Naive thymus-derived CD8-positive, alpha-beta T cell (primary cell): ENCODE measurements at regions not wholly inside any gene's neighbourhood (a gene's known extent, or its start where the extent isn't known, plus 50 kb on each side); places are given as distances from the start of the nearest gene placed in this dataset.

Experiments used
- ATAC-seq, 2 donors: fragments of 150-1000 bp; cut with Tn5 transposase in 1 of 2; sonication (Bioruptor Pico), chemical (Tn5 transposase) in 1 of 2; 1 replicate in 1 of 2; 2 replicates in 1 of 2; pipeline ENCODE4 v1.10.0; 2021; ENCODE audit warnings: mild to moderate bottlenecking in 2 of 2, moderate library complexity in 2 of 2
- POLR2A ChIA-PET: fragments of 350-600 bp; sonication (Branson Sonifier 250); formaldehyde crosslinking; loops from one replicate; lab custom pipeline; 2021; ENCODE audit warnings: antibody characterized with exemption; lab: Charles Lee
- DNase-seq, 10 donors: peaks; one replicate each; pipeline versions ENCODE4 v3.0.0 to v3.0.0-alpha.2; 2020 to 2022
- H3K27ac Mint-ChIP-seq, 10 donors: one replicate each; pipeline ENCODE4 v1.8.0; 2020 to 2022; ENCODE audit warnings: mild to moderate bottlenecking in 10 of 10, mixed read lengths in 10 of 10, moderate library complexity in 4 of 10, inconsistent platforms in 1 of 10
- H3K27me3 Mint-ChIP-seq, 5 donors: one replicate each; pipeline ENCODE4 v1.8.0; 2021 to 2022; ENCODE audit warnings: mixed read lengths in 5 of 5
- H3K36me3 Mint-ChIP-seq, 3 donors: one replicate each; pipeline ENCODE4 v1.8.0; 2020 to 2022; ENCODE audit warnings: mixed read lengths in 3 of 3, mild to moderate bottlenecking in 2 of 3, inconsistent platforms in 1 of 3
- H3K4me1 Mint-ChIP-seq, 4 donors: one replicate each; pipeline ENCODE4 v1.8.0; 2021 to 2022; ENCODE audit warnings: mixed read lengths in 4 of 4
- H3K4me3 Mint-ChIP-seq, 10 donors: one replicate each; pipeline ENCODE4 v1.8.0; 2020 to 2022; ENCODE audit warnings: mild to moderate bottlenecking in 10 of 10, mixed read lengths in 10 of 10, moderate library complexity in 6 of 10, inconsistent platforms in 1 of 10
- H3K9me3 Mint-ChIP-seq, 9 donors: one replicate each; pipeline ENCODE4 v1.8.0; 2020 to 2022; ENCODE audit warnings: mixed read lengths in 9 of 9, mild to moderate bottlenecking in 3 of 9, inconsistent platforms in 1 of 9, moderate library complexity in 1 of 9

GRCh38 chr2:41710944-41711343 lies 336.9 kb upstream of the PKDCC start:
- DNase-seq (no peak), ATAC-seq (no peak)
- no peak overlapping the region for H3K27ac Mint-ChIP-seq
- H3K9me3 Mint-ChIP-seq = no peaks in the 10 kb centered on the region
- H3K36me3 Mint-ChIP-seq = no peaks in the 10 kb centered on the region
- H3K4me1 Mint-ChIP-seq = peaks cover 0 to 5% (median 5%) of the 10 kb centered on the region in 4 donors
- no peak overlapping the region for H3K4me3 Mint-ChIP-seq
- H3K27me3 Mint-ChIP-seq = peaks cover 0 to 9% (median 3%) of the 10 kb centered on the region in 5 donors
- POLR2A ChIA-PET = no interaction called here

DNA sequence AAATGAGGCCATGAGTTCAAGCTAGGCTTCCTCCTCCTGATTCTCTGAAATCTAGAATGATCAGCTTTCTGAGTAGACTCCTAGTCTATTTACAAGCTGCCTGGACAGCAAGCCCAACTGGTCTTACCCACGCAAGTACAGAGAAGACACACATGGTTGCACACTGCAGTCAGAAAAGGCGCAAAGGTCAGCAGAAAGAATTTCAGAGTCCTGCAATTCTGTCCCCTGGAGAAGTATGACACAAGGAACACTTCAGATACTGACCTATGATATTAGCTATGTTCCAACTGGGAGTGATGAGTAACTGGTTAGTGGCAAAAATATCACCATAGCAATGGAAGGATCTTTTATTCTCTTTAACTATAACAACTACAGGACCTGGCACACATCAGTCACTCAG lies 336.1 kb upstream of the PKDCC start:
- peaks cover 0 to 9% (median 3%) of the 10 kb centered on the region in 5 donors for H3K27me3 Mint-ChIP-seq

GRCh38 chr2:41716497-41716896 lies 331.3 kb upstream of the PKDCC start:
- DNase-seq (no peak), ATAC-seq (no peak)
- Mint-ChIP-seq H3K9me3 (no peaks in the 10 kb centered on the region), H3K27me3 (no peaks in the 10 kb centered on the region), H3K27ac (peak overlapping the region in 1 of 10 donors; percentile 43), H3K4me1 (peaks cover 2 to 8% (median 5%) of the 10 kb centered on the region in 4 donors), H3K4me3 (no peak overlapping the region), H3K36me3 (no peaks in the 10 kb centered on the region)
- POLR2A ChIA-PET = no interaction called here

More for the DNA sequence above, 336.1 kb upstream of the PKDCC start:
- DNase-seq (no peak), ATAC-seq (no peak)
- no peak overlapping the region for H3K27ac Mint-ChIP-seq
- peaks cover 2 to 8% (median 5%) of the 10 kb centered on the region in 4 donors for H3K4me1 Mint-ChIP-seq
- no peak overlapping the region for H3K4me3 Mint-ChIP-seq
- no peaks in the 10 kb centered on the region for H3K9me3 Mint-ChIP-seq
- POLR2A ChIA-PET = no interaction called here
- H3K36me3 Mint-ChIP-seq = no peaks in the 10 kb centered on the region

DNA sequence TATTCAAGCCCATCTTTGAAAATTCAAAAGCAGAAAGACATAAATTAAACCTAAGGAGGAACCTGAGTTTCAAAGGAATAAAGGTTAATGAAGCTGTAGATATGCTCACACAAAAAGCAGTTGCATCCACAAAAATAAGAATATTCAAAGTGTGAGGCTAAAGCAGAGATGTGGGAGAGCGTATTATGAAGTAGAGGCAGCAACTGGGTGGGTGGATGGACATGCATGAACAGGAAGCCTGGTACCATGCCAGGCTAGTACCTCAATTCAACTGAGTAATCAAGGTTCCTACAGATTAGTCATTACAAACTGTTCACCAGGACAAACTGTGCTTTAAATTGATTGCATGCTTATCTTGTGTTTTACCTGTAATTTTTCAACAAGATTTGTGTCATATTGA lies 330.0 kb upstream of the PKDCC start:
- DNase-seq (no peak), ATAC-seq (no peak)
- Mint-ChIP-seq H3K27me3 (no peaks in the 10 kb centered on the region), H3K9me3 (no peaks in the 10 kb centered on the region), H3K4me1 (peaks cover 2 to 8% (median 5%) of the 10 kb centered on the region in 4 donors), H3K27ac (no peak overlapping the region), H3K36me3 (no peaks in the 10 kb centered on the region), H3K4me3 (no peak overlapping the region)
- POLR2A ChIA-PET = no interaction called here

DNA sequence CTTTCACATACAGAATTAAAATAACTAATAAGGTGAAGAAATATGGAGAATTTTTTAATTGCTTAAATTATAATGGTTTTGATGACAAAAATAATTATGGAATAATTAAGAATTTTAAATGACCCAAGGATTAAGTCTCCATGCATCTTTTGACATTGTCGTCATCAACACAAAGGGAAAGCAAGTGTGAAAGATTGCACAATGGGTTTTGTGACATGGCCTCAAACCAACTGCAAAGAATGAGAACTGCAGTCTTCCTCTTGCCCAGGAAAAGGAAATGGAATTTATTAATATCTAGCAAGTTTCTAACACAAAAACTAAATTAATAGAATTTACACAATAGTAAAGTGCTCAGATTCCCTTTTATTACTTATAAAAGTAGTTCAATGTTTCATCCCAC lies 329.1 kb upstream of the PKDCC start:
- H3K4me3 Mint-ChIP-seq = no peak overlapping the region
- POLR2A ChIA-PET = no interaction called here
- no peaks in the 10 kb centered on the region for H3K27me3 Mint-ChIP-seq
- no peak overlapping the region for H3K27ac Mint-ChIP-seq
- peaks cover 2 to 8% (median 5%) of the 10 kb centered on the region in 4 donors for H3K4me1 Mint-ChIP-seq
- no peak for ATAC-seq
- no peaks in the 10 kb centered on the region for H3K36me3 Mint-ChIP-seq
- no peaks in the 10 kb centered on the region for H3K9me3 Mint-ChIP-seq
- DNase-seq = no peak

GRCh38 chr2:41719756-41720155 lies 328.1 kb upstream of the PKDCC start:
- Mint-ChIP-seq H3K36me3 (no peaks in the 10 kb centered on the region), H3K9me3 (no peaks in the 10 kb centered on the region), H3K27ac (no peak overlapping the region), H3K4me3 (no peak overlapping the region), H3K27me3 (no peaks in the 10 kb centered on the region), H3K4me1 (peaks cover 2 to 8% (median 5%) of the 10 kb centered on the region in 4 donors)
- DNase-seq (no peak), ATAC-seq (no peak)
- POLR2A ChIA-PET = no interaction called here

- Mint-ChIP-seq H3K4me1 (peaks cover 2 to 6% (median 4%) of the 10 kb centered on the region in 4 donors), H3K9me3 (no peaks in the 10 kb centered on the region), H3K27ac (no peak overlapping the region), H3K27me3 (no peaks in the 10 kb centered on the region), H3K36me3 (no peaks in the 10 kb centered on the region), H3K4me3 (no peak overlapping the region)
- POLR2A ChIA-PET = no interaction called here
- ATAC-seq (no peak), DNase-seq (no peak)
Observed at GRCh38 chr2:41720331-41721251, 327.2 kb upstream of the PKDCC start.

DNA sequence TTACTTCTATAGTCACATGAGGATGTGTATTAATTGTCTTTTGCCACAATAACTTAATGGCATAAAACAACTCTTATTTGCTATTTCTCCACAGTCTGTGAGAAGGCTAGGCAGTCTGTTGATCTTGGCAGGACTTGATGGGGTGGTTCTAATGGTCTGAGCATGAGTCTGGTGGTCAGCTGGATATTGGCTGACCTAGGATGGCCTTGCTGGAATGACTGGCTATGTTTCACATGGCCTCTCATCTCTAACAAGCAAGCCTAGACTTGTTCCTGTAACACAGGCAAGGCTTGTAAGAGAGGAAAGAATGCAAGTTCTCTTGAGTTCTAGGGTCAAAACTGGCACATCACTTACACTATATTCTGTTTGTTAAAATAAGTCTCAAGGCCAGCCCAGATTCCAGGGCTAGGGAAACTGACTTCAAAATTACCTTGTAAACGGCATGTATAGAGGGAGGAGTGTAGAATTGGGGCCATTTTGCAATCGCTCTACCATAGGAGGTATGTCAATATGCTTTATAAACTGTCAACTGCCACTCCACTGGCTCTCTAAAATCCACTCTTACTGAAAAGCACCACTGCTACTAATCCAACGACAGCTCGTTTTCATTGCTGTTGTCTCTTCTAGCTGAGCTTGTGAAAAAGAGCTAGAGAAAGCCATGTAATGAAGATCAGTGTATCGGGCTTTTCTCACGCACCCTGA lies 325.0 kb upstream of the PKDCC start:
- H3K9me3 Mint-ChIP-seq = no peaks in the 10 kb centered on the region
- H3K4me1 Mint-ChIP-seq = no peaks in the 10 kb centered on the region
- ATAC-seq (no peak), DNase-seq (no peak)
- no peak overlapping the region for H3K27ac Mint-ChIP-seq
- POLR2A ChIA-PET = no interaction called here
- no peak overlapping the region for H3K4me3 Mint-ChIP-seq
- no peaks in the 10 kb centered on the region for H3K36me3 Mint-ChIP-seq
- H3K27me3 Mint-ChIP-seq = no peaks in the 10 kb centered on the region

- H3K36me3 Mint-ChIP-seq = no peaks in the 10 kb centered on the region
- H3K4me1 Mint-ChIP-seq = no peaks in the 10 kb centered on the region
- H3K27me3 Mint-ChIP-seq = no peaks in the 10 kb centered on the region
- no peaks in the 10 kb centered on the region for H3K9me3 Mint-ChIP-seq
- ATAC-seq (no peak), DNase-seq (no peak)
- H3K4me3 Mint-ChIP-seq = no peak overlapping the region
- H3K27ac Mint-ChIP-seq = no peak overlapping the region
- POLR2A ChIA-PET = no interaction called here
Observed at GRCh38 chr2:41723526-41723925, 324.3 kb upstream of the PKDCC start.

GRCh38 chr2:41724465-41724864 lies 323.4 kb upstream of the PKDCC start:
- no peak for ATAC-seq
- no peak for DNase-seq
- Mint-ChIP-seq H3K27ac (no peak overlapping the region), H3K4me1 (no peaks in the 10 kb centered on the region), H3K4me3 (no peak overlapping the region), H3K36me3 (no peaks in the 10 kb centered on the region), H3K9me3 (no peaks in the 10 kb centered on the region), H3K27me3 (no peaks in the 10 kb centered on the region)
- POLR2A ChIA-PET = no interaction called here

- Mint-ChIP-seq H3K9me3 (no peaks in the 10 kb centered on the region), H3K36me3 (no peaks in the 10 kb centered on the region), H3K4me1 (no peaks in the 10 kb centered on the region), H3K27ac (no peak overlapping the region), H3K27me3 (peaks cover 0 to 2% (median 0%) of the 10 kb centered on the region in 5 donors), H3K4me3 (no peak overlapping the region)
- ATAC-seq = no peak
- POLR2A ChIA-PET = no interaction called here
- DNase-seq = no peak
Observed at GRCh38 chr2:41725901-41726300, 321.9 kb upstream of the PKDCC start.

DNA sequence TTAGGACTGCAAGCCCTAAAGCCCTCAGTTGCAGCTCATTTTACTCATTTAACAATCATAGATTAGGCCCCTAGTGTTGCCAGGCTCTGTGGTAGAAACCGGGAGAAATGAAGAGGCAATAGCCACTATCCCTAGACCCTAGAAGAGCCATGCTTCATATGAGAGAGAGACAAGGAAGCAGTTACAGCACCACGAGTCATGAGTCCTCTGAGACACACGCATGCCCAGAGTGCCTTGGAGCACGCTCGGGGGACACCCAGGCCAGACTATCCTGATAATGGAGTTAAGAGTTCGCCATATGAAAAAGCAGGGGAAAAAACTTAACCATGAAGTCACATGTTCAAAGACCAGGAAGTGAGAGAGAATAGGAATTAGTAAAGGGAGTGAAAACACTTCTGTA lies 321.5 kb upstream of the PKDCC start:
- POLR2A ChIA-PET = no interaction called here
- ATAC-seq (no peak), DNase-seq (no peak)
- Mint-ChIP-seq H3K27ac (no peak overlapping the region), H3K27me3 (peaks cover 0 to 2% (median 0%) of the 10 kb centered on the region in 5 donors), H3K4me3 (no peak overlapping the region), H3K9me3 (no peaks in the 10 kb centered on the region), H3K36me3 (no peaks in the 10 kb centered on the region), H3K4me1 (no peaks in the 10 kb centered on the region)

GRCh38 chr2:41727152-41727551 lies 320.7 kb upstream of the PKDCC start:
- no peak overlapping the region for H3K27ac Mint-ChIP-seq
- no peaks in the 10 kb centered on the region for H3K9me3 Mint-ChIP-seq
- POLR2A ChIA-PET = no interaction called here
- no peaks in the 10 kb centered on the region for H3K36me3 Mint-ChIP-seq
- DNase-seq = no peak
- no peaks in the 10 kb centered on the region for H3K4me1 Mint-ChIP-seq
- peaks cover 0 to 2% (median 0%) of the 10 kb centered on the region in 5 donors for H3K27me3 Mint-ChIP-seq
- H3K4me3 Mint-ChIP-seq = no peak overlapping the region
- ATAC-seq = no peak
